GM10248 (cell line): ENCODE measurements at regions not wholly inside any gene's neighbourhood (a gene's known extent, or its start where the extent isn't known, plus 50 kb on each side); places are given as distances from the start of the nearest gene placed in this dataset.

Experiments
- CTCF ChIA-PET: fragments of 300-600 bp; sonication (Branson Sonifier 250); formaldehyde crosslinking; extraction: SDS; loops from one replicate; lab custom pipeline; 2021; ENCODE audit warnings: antibody characterized with exemption; lab: Yijun Ruan, JAX
- POLR2A ChIA-PET: fragments of 350-650 bp; sonication (Branson Sonifier 250); formaldehyde crosslinking; extraction: SDS; loops from one replicate; lab custom pipeline; 2020; ENCODE audit warnings: antibody characterized with exemption; lab: Yijun Ruan, JAX
- DNase-seq: peaks from one replicate; pipeline ENCODE4 v3.0.0; 2012; ENCODE audit errors: extremely low spot score
- CTCF ChIP-seq: IDR thresholded peaks from 2 replicates; pipeline ENCODE4 v1.5.1; 2012; ENCODE audit warnings: mild to moderate bottlenecking, low read depth; ENCODE audit errors: extremely low read depth, missing control alignments, control extremely low read depth

- ChIA-PET CTCF (interaction anchor here (0.9 kb wide), 1 partner anchor 38 kb away, joined by 3 read pairs; no protein-coding TSS in a partner anchor), POLR2A (no interaction called here)
- DNase-seq, result no peak
- no peak for TF ChIP-seq CTCF
Observed at GRCh38 chr10:126842836-126843235, 62.4 kb upstream of the DOCK1 start.

DNA sequence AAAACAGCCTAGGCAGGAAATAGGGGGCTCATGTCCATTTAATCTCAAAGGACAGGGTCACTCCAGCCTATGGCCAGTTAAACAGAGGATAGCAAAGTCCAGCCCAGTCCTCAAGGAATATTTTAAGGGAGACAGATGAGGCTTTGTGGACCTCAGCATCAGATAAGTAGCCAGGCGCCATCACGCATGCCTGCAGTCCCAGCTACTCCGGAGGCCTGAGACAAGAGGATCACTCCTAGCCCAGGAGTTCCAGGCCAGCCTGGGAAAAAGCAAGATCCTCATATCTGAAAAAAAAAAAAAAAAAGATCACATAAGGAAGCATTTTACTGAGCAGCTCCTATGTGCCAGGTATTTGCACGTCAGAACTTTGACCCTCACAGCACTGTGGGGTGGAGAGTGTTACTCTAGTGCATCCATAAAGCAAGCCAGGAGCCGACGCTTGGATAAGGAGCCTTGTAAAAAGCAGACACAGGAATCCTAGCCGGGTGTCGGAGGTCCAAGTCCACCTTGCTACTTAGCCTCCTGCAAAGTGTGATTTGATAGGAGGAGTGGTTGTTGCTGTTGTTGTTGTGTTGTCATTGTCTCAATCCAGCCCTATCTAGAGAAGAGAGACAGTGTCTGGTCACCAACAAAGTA lies 61.8 kb upstream of the DOCK1 start:
- ChIA-PET POLR2A (no interaction called here), CTCF (interaction anchor here (0.9 kb wide), 1 partner anchor 39 kb away, joined by 3 read pairs; no protein-coding TSS in a partner anchor)

DNA sequence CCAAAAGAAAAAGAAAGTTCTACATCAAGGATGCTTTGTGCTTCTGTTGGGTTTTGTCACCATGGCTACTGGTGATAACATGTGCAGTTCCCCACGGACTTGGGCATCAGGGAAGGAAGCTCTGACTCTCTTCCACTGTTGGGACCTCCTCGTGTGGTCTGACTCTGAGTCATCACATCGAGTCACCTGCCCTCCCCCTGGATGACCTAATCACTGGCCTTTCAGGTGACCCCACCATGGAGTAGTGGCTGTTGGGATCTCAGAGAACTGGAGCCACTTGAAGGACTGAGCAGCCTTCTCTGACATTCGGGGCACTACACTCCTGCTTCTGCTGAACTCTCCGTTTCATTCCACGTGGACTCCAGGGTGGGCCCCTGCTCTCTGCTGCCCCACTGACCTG lies 60.8 kb upstream of the DOCK1 start:
- no peak for DNase-seq
- CTCF ChIA-PET, result no interaction called here
- no peak for TF ChIP-seq CTCF
- POLR2A ChIA-PET, result no interaction called here

More for the DNA sequence above, 61.8 kb upstream of the DOCK1 start:
- DNase-seq, result no peak
- TF ChIP-seq CTCF, result no peak

DNA sequence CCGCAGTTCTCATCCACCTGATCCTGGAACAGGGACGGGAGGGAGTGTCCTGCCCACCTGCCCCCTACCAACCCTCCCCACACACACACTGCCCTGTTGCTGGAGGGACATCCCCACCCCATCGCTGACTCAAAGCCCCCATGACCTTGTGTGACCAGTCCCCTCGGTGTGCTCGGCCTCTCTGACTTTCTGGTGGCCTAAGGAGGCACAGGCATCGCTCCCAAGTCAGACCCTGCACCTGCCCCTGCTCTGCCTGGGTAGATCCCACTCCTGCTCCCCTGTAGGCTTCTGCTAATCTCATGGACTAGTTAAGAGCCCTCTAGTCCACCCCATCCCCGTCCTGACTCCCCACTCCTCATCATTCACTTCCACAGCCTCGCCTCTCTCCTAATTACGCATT lies 58.8 kb upstream of the DOCK1 start:
- POLR2A ChIA-PET, result no interaction called here
- no peak for TF ChIP-seq CTCF
- CTCF ChIA-PET, result no interaction called here
- no peak for DNase-seq

DNA sequence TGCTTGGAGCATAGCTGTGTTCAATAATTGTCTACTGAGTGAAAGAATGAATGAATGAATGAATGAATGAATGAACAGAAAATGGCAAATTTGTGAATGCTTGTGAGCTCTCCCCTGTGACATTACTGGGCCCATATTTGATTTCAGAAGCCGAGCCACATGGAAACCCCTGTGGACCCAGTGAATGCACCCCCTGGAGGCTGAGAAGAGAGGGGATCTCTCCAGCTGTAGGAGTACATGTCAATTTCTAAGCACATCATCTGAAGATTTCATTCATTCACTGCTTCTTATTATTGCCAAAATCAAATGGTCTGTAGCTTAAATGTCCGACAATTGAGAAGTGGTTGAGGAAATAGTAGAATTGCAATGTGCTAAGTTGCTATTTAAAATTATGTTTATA lies 58.3 kb upstream of the DOCK1 start:
- no peak for DNase-seq
- ChIA-PET POLR2A (no interaction called here), CTCF (no interaction called here)
- TF ChIP-seq CTCF, result no peak

DNA sequence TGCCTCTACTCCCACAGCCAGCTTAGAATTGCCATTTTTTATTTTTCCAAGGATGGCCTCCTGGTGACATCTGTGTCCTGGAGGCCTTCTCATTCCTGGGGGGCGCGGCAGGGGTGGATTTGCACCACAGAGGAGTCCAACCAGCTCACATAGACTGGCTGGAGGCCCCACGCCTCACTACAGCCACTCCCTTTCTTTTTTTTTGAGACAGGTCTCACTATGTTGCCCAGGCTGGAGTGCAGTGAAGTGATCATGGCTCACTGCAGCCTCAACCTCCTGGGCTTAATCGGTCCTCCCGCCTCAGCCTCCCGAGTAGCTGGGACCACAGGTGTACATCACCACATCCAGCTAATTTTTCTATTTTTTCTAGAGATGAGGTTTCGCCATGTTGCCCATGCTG lies 57.6 kb upstream of the DOCK1 start:
- TF ChIP-seq CTCF, result no peak
- ChIA-PET POLR2A (no interaction called here), CTCF (no interaction called here)
- DNase-seq, result no peak
